SJSA1 (cell line): ENCODE measurements at regions not wholly inside any gene's neighbourhood (a gene's known extent, or its start where the extent isn't known, plus 50 kb on each side); places are given as distances from the start of the nearest gene placed in this dataset.
"Not testable (repeated sequence)": the region's sequence is repeated elsewhere in the genome, so short reads cannot be mapped to it uniquely, and the experiment has no call there.

Experiments
- DNase-seq, 2 experiments: peaks; one replicate each; pipeline ENCODE4 v3.0.0-alpha.2; 2015 to 2020; ENCODE audit warnings: low spot score in 2 of 2, low read depth in 1 of 2
- H3K27ac ChIP-seq: fragments of 250-450 bp; sonication (Bioruptor Pico); 2 replicates; pipeline ENCODE4 v1.5.1; 2020; ENCODE audit warnings: mild to moderate bottlenecking, moderate library complexity
- H3K27me3 ChIP-seq: fragments of 250-450 bp; sonication (Bioruptor Pico); replicated peaks from 2 replicates; pipeline ENCODE4 v1.5.1; 2020; ENCODE audit warnings: mild to moderate bottlenecking, moderate library complexity
- H3K36me3 ChIP-seq: fragments of 250-450 bp; sonication (Bioruptor Pico); 2 replicates; pipeline ENCODE4 v1.5.1; 2020; ENCODE audit warnings: mild to moderate bottlenecking
- H3K4me1 ChIP-seq: fragments of 250-450 bp; sonication (Bioruptor Pico); replicated peaks from 2 replicates; pipeline ENCODE4 v1.6.1; 2021; ENCODE audit warnings: mild to moderate bottlenecking
- H3K4me3 ChIP-seq: fragments of 250-450 bp; sonication (Bioruptor Pico); 2 replicates; pipeline ENCODE4 v1.5.1; 2020; ENCODE audit warnings: mild to moderate bottlenecking
- H3K9me3 ChIP-seq: fragments of 250-450 bp; sonication (Bioruptor Pico); replicated peaks from 2 replicates; pipeline ENCODE4 v1.5.1; 2020; ENCODE audit warnings: mild to moderate bottlenecking

DNA sequence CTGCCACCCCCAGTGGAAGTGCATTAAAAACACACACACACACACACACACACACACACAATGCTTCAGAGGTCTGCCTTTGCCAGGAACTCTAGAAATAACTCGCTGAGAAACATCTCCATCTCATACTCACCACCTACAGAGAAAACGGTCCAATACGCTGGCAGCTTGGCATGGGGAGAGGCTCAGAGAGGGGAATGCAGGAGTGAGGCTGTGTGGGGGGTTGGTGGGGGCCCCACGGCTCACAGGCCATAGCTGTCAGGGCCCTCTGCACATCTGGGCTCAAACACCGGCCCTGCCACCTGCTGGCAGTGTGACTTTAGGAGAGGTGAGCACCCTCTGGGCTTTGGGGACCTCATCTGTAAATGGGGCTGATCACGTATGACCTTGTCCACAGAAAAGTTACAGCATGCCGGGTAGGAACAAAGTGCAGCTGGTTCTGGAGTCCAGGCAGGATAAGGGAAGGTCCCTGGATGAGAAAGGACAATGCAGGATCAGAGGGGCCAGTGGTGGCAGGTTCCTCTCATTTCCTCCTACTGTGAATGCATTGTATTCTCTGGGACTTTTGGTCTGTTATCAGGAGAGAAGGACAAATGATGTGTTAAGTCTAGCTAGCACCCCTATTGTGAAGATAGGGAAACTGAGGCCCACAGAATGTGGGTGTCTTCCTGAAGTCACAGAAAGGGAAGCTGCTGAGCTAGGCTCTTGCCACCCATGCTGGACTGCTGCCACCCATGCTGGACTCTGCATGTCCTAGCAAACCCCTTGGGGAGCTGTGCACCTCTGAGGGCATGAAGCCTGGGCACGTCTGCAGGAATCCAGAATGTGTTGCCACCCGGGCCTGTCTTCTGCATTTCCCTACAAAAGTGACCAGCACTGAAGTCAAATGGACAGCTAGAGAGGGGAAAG is 404.6 kb downstream of the RPS24 start:
- DNase-seq = no peak
- H3K4me3 ChIP-seq = no peak overlapping the region
- H3K36me3 ChIP-seq = no peaks in the 10 kb centered on the region
- H3K27ac ChIP-seq = no peak overlapping the region
- no peaks in the 10 kb centered on the region for H3K9me3 ChIP-seq
- peaks cover 57% of the 10 kb centered on the region for H3K4me1 ChIP-seq
- H3K27me3 ChIP-seq = no peaks in the 10 kb centered on the region

DNA sequence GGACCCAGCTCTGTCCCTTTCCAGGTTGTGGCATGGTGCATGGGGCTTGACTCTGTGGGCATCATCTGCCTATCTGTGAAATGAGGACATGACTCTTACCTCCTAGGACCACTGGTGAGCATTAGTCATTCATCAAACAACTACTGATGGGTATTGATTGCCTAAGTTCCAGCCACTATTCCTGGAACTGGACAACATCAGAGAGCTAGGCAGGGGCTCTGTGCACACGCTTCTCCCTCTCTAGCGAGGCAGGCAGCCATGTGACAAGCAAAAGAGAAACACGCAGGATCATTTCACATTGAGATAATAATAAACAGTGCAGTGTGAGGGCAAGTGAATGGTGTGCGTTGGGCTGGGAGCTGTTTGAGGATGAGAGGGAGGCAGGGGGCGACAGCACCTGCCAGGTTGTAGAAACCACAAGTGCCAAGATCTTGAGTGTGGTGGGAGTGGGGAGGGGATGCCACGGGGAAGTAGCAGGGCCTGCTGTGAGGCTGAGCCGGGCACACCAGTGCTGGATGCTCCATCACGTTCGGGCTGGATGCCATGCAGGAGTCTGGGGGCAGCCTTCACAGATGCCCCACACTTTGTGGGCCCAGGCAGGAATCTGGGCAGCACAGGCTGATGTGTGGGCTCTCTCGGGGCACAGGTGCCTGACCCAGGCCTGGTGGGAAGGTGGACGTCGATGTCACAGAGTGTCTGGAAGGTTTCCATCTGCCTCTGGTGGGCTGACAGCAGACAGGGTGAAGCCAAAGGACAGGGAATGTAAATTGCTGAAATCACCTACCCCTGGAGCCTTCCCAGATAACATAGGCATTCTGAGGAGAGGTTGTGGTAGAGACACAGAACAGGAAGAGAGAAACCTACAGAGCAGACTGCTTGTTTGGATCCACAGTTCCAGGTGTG is 405.5 kb downstream of the RPS24 start:
- Histone ChIP-seq H3K36me3 (no peaks in the 10 kb centered on the region), H3K4me1 (peaks cover 52% of the 10 kb centered on the region), H3K4me3 (no peak overlapping the region), H3K9me3 (no peaks in the 10 kb centered on the region), H3K27me3 (no peaks in the 10 kb centered on the region), H3K27ac (no peak overlapping the region)
- no peak for DNase-seq

DNA sequence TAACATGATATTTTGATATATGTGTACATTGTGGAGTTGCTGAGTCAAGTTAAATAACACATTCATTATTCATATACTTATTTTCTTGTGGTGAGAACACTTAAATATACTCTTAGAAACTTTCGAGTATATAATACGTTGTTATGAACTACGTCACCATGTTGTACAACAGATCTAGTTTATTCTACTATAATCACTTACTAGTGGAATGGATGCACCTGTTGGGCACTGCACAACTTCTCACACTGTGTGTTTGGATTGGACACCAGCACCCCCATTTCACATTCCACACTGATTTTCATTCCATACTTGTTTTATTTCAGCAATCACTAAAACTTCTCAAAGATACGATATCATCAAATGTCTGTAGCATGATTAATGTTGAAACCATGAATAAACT is 407.3 kb downstream of the RPS24 start:
- Histone ChIP-seq H3K27ac (no peak overlapping the region), H3K4me1 (peaks cover 36% of the 10 kb centered on the region), H3K4me3 (no peak overlapping the region), H3K36me3 (no peaks in the 10 kb centered on the region), H3K27me3 (no peaks in the 10 kb centered on the region), H3K9me3 (no peaks in the 10 kb centered on the region)
- no peak for DNase-seq

DNA sequence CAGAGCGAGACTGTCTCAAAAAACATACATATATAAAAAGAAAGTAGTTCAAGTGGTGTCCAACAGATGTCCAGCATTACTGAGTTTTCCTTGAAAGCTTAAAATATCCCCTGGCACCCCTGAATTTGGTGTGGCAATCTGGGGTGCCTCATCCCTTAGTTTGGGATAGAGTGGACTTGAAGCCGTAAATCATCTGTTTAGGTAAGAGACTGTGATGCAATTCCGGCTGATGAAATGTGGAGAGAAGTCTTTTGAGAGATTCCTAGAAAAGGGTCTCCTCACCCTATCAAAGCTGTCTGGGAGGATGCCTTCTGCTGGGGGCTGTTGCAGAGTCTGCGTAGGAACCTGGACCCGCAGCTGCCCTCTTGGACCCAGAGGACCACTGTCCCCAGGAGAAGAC is 408.0 kb downstream of the RPS24 start:
- Histone ChIP-seq H3K9me3 (no peaks in the 10 kb centered on the region), H3K4me3 (no peak overlapping the region), H3K27ac (no peak overlapping the region), H3K27me3 (no peaks in the 10 kb centered on the region), H3K4me1 (peaks cover 34% of the 10 kb centered on the region), H3K36me3 (no peaks in the 10 kb centered on the region)
- DNase-seq = no peak

DNA sequence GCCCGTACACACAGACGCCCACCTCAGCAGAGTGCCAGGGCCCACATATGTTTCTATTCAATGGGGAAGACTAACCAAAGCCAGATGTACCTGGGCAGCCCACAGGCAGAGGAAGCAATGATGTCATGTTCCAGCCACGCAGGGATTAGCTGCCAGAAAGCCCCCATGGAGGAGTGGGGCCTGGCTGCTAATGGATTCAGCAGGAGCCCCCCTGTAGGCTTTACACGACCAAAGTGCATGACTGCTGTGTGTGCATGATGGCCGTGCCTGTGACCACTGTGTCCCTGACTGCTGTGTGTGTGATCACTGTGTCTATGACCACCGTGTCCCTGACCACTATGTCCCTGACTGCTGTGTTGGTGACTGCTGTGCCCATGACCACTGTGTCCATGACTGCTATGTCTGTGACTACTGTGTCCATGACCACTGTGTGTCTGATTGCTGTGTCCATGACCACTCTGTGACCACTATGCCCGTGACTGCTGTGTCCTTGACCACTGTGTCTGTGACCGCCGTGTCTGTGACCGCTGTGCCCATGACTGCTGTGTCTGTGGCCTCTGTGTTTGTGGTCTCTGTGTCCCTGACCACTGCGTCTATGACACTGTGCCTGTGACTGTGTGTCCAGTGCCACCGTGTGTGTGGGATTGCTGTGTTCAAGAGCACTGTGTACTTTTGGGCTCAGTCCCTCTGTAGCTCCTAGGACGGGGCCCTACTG is 409.3 kb downstream of the RPS24 start:
- H3K4me3 ChIP-seq = no peak overlapping the region
- H3K27ac ChIP-seq = no peak overlapping the region
- H3K36me3 ChIP-seq = no peaks in the 10 kb centered on the region
- H3K9me3 ChIP-seq = no peaks in the 10 kb centered on the region
- DNase-seq = no peak
- peaks cover 33% of the 10 kb centered on the region for H3K4me1 ChIP-seq
- H3K27me3 ChIP-seq = no peaks in the 10 kb centered on the region

DNA sequence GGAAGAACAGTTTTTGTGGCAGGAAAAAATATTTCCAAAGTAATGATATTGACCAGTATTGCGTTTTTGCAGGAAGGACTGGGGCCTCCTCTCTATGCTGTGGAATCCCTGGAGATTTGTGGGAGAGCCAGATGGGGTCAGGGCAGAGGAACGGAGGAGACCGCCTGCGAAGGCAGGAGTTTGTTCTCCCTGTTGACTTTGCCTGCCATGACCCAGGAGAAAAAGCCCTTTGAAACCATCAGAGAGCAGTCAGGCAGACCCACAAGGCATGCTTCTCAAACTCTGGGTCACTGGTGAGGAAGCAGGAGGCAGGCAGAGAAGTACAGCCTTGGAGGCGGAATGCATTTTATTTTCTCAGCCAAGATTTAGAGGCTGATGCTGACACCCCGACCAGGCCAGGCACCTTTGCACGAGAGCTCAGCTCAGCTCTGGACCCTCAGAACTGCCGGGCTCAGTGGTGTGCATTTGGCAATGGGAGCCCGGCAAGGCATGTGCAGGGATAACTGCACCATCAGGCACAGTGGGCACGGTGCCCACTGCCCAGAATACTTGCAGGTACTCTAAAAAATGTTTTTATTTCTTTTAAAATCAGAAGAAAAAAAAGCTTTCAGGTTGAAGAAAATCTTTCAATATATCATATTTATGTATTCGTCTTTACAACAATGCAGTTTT is 410.4 kb downstream of the RPS24 start:
- Histone ChIP-seq H3K27me3 (no peaks in the 10 kb centered on the region), H3K9me3 (no peaks in the 10 kb centered on the region), H3K27ac (no peak overlapping the region), H3K4me1 (peaks cover 30% of the 10 kb centered on the region), H3K4me3 (no peak overlapping the region), H3K36me3 (no peaks in the 10 kb centered on the region)
- DNase-seq = no peak

DNA sequence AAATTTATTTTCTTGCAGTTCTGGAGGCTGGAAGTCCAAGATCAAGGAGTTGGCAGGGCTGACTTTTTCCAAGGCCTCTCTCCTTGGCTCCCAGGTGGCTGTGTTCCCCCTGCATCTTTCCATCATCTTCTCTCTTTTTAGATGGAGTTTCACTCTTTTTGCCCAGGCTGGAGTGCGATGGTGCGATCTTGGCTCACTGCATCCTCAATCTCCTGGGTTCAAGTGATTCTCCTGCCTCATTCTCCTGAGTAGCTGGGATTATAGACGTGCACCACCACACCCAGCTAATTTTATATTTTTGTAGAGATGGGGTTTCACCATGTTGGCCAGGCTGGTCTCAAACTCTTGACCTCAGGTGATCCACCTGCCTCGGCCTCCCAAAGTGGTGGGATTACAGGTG is 411.1 kb downstream of the RPS24 start:
- H3K4me1 ChIP-seq = peaks cover 30% of the 10 kb centered on the region
- not testable (repeated sequence) for H3K9me3 ChIP-seq, H3K27me3 ChIP-seq, H3K4me3 ChIP-seq, DNase-seq, H3K27ac ChIP-seq, H3K36me3 ChIP-seq

DNA sequence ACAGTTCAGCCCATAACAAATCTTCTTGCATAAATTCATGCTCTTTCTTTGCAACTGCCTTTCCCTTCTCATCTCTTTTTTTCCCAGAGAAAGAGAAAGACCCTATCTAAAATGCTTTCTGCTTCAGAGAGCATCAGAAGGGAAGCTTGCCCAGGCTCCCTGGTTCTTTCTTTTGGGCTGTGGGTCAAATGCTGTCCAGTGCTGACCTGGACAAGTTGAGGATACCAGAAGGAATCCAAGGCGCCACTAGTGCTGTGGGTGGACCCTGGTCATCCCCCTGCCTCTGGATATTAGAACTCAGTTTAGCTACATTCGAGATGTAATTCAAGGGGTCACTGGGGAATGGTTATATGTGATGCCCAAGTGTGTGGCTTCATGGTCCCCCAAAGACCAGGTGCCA is 411.6 kb downstream of the RPS24 start:
- Histone ChIP-seq H3K9me3 (no peaks in the 10 kb centered on the region), H3K4me1 (peaks cover 30% of the 10 kb centered on the region), H3K27me3 (no peaks in the 10 kb centered on the region), H3K27ac (no peak overlapping the region), H3K4me3 (no peak overlapping the region), H3K36me3 (no peaks in the 10 kb centered on the region)
- DNase-seq = no peak

DNA sequence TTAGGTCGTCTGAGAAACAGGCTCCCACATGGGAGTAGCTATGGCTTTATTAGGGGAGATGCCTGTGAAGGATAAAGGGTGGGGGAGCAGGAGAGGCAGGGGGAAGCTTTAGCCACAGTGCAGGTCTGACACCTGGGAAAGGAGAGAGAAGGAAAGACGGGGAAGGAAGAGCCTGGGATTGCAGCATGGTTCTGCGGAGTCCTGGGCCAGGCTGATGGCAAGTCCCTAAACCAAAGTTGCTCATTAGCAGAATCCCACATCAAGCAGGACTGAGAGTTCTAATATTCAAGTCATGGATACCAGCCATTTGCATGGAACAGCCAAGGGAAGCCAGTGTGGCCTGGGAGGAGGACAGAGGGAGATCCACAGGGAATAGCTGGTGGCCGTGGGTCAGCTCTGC is 414.8 kb downstream of the RPS24 start:
- Histone ChIP-seq H3K27me3 (no peaks in the 10 kb centered on the region), H3K4me3 (no peak overlapping the region), H3K36me3 (no peaks in the 10 kb centered on the region), H3K4me1 (peaks cover 12% of the 10 kb centered on the region), H3K27ac (no peak overlapping the region), H3K9me3 (no peaks in the 10 kb centered on the region)
- DNase-seq = no peak

DNA sequence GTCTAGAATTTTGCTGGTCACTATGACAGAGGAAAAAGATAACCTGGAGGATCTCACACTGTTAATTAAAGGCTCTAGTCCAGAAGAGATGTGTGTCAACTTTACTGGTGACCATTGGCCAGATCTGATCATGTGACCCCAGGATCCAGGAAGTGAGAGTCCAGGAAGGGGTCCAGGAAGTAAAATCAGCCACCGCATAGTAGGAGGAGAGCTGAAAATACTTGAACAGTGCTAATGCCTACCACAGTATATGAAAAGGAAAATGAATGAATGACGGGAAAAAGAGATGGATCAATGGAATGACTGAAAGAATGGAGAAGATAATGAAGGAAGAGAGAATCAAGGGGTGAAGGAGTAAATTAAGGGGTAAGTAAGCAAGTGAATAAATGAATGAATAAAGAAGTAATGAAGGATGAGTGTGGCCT is 415.3 kb downstream of the RPS24 start:
- Histone ChIP-seq H3K4me1 (peaks cover 18% of the 10 kb centered on the region), H3K9me3 (no peaks in the 10 kb centered on the region), H3K27me3 (no peaks in the 10 kb centered on the region), H3K36me3 (no peaks in the 10 kb centered on the region), H3K27ac (no peak overlapping the region), H3K4me3 (no peak overlapping the region)
- DNase-seq = no peak

DNA sequence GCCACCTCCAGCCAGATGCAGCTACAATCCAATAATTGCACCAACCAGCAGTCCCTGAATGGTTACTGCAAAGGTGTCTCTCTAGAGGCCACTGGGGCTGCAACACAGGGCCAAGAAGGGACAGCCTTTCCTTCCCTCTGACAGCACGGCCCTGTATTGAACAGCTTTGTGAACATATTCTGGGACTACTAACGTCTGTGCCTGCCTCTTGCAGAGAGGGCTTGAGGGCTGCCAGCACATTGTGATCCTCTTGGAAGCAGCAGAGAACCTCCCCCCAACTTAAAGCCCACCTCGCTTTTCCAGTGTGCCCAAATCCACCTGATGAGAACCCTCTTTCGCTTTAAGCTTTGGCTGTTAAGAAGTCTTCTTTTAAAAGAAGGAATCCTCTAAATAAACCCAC is 415.9 kb downstream of the RPS24 start:
- Histone ChIP-seq H3K27me3 (no peaks in the 10 kb centered on the region), H3K36me3 (no peaks in the 10 kb centered on the region), H3K4me3 (no peak overlapping the region), H3K9me3 (no peaks in the 10 kb centered on the region), H3K27ac (no peak overlapping the region), H3K4me1 (peaks cover 23% of the 10 kb centered on the region)
- DNase-seq = no peak

DNA sequence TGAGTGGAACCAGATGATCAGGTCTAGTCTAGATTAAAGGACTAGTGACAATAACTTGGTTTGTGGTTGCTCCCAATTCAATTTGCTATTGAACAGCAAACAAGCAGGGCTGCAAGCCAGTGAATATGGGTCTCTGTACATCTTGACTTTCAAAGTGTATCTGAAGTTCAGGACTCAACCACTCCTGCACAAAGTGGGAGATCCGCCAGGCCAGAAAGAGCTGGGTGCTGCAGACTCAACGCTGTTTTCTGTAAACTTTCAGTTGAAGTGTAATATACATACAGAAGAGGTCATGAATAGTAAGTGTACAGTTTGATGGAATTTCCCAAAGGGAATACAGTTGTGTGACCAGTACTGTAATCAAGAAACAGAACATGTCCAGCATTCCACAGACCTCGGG is 416.6 kb downstream of the RPS24 start:
- DNase-seq = no peak
- Histone ChIP-seq H3K4me3 (no peak overlapping the region), H3K9me3 (no peaks in the 10 kb centered on the region), H3K27me3 (no peaks in the 10 kb centered on the region), H3K36me3 (no peaks in the 10 kb centered on the region), H3K4me1 (peaks cover 30% of the 10 kb centered on the region), H3K27ac (no peak overlapping the region)

DNA sequence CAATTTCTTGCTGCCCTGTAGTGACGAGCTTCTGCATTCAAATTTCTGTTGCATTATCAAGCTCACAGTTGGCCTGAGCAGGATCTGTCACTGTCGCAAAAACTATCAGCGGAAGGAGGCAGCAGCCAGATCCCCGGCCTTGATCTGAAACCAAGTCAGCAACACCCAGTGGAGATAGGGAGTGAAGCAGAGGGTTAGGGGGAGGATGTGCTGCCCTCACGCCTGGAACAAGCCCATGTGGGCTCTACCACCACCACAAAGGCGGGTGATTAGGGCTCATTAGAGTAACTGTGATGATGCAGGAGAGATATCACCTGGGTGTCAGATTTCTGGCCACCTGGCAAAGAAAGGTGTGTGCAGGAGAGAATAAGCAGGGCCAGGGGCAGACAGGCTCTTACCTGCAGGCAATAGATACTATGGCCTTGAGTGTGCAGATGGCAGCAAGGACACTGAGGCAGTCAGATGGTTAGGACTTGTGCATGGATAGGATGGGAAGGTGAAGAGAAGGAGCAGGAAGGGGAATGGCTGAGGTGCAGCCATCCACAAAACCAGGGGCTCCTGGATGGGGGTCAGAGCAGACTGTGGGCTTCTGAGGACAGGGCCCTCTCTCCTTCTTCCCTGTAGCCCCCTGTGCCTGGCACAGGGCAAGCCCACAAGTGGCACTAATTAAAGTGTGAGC is 417.3 kb downstream of the RPS24 start:
- no peak overlapping the region for H3K4me3 ChIP-seq
- H3K4me1 ChIP-seq = peaks cover 30% of the 10 kb centered on the region
- H3K9me3 ChIP-seq = no peaks in the 10 kb centered on the region
- H3K27me3 ChIP-seq = no peaks in the 10 kb centered on the region
- no peak for DNase-seq
- no peaks in the 10 kb centered on the region for H3K36me3 ChIP-seq
- no peak overlapping the region for H3K27ac ChIP-seq
